Smooth muscle cell (in vitro differentiated cells): ENCODE measurements at regions not wholly inside any gene's neighbourhood (a gene's known extent, or its start where the extent isn't known, plus 50 kb on each side); places are given as distances from the start of the nearest gene placed in this dataset.
"Not testable (repeated sequence)": the region's sequence is repeated elsewhere in the genome, so short reads cannot be mapped to it uniquely, and the experiment has no call there.

Source experiments
- DNase-seq: peaks from one replicate; lab custom pipeline; 2025; ENCODE audit not compliant: unreplicated experiment; lab: John Stamatoyannopoulos, UW
- H2AFZ ChIP-seq: fragments of 200-600 bp; sonication (generic); 2 replicates; pipeline ENCODE4 v1.6.0; 2016; ENCODE audit warnings: antibody characterized with exemption, low read depth, mild to moderate bottlenecking
- H3F3A ChIP-seq: fragments of 200-600 bp; sonication (generic); 2 replicates; pipeline ENCODE4 v1.6.0; 2017; ENCODE audit warnings: antibody characterized with exemption, low read depth
- H3K27ac ChIP-seq: fragments of 200-600 bp; sonication (generic); 2 replicates; pipeline ENCODE4 v1.5.1; 2016; ENCODE audit warnings: low read depth, mild to moderate bottlenecking
- H3K27me3 ChIP-seq: fragments of 200-600 bp; sonication (generic); 2 replicates; pipeline ENCODE4 v1.6.1; 2016; ENCODE audit warnings: low read depth, mild to moderate bottlenecking
- H3K36me3 ChIP-seq: fragments of 200-600 bp; sonication (generic); 2 replicates; pipeline ENCODE4 v1.5.1; 2016; ENCODE audit warnings: low read depth
- H3K4me1 ChIP-seq: fragments of 200-600 bp; sonication (generic); 2 replicates; pipeline ENCODE4 v1.5.1; 2016; ENCODE audit warnings: low read depth
- H3K4me2 ChIP-seq: fragments of 200-600 bp; sonication (generic); 2 replicates; pipeline ENCODE4 v1.6.0; 2016; ENCODE audit warnings: mild to moderate bottlenecking
- H3K4me3 ChIP-seq: fragments of 200-600 bp; sonication (generic); 2 replicates; pipeline ENCODE4 v1.5.1; 2016; ENCODE audit warnings: mild to moderate bottlenecking
- H3K79me2 ChIP-seq: fragments of 200-600 bp; sonication (generic); 2 replicates; pipeline ENCODE4 v1.6.0; 2016; ENCODE audit warnings: low read depth, mild to moderate bottlenecking
- H3K9ac ChIP-seq: fragments of 200-600 bp; sonication (generic); 2 replicates; pipeline ENCODE4 v1.6.0; 2016; ENCODE audit warnings: low read depth
- H3K9me3 ChIP-seq: fragments of 200-600 bp; sonication (generic); replicated peaks from 2 replicates; pipeline ENCODE4 v1.5.1; 2016; ENCODE audit warnings: low read depth
- H4K20me1 ChIP-seq: fragments of 200-600 bp; sonication (generic); 2 replicates; pipeline ENCODE4 v1.6.0; 2016; ENCODE audit warnings: low read depth
- WGBS: methylation state at CpG from one replicate; pipeline ENCODE4 v1.1.7; 2016; ENCODE audit warnings: low lambda C conversion rate; 5-methylcytosine and 5-hydroxymethylcytosine counted together
- TF ChIP-seq, protein P1 (sequence below): fragments of 200-600 bp; sonication (generic); IDR thresholded peaks from 2 replicates; pipeline ENCODE4 v1.5.1; 2017; ENCODE audit warnings: borderline replicate concordance, mild to moderate bottlenecking, antibody characterized with exemption; ENCODE audit not compliant: insufficient read depth, poor library complexity, severe bottlenecking

DNA sequence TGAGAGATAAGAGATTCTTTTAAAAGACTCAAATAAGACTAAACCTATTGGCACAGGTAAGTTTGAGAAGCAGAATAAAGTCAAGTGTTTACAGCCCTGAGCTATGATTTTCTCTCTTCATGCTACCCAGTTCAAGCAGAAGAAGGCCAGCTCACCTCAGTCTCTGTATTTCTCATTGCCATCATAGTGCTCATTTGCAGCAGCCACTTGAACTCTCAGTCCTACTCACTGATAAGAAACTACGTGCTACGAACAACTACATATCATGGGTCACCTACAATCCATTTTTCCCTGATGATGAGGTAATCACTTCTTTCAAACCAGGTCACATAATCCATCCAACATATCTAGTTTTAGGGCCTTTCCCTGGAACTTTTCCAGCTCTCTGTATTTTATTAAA, 617.5 kb downstream of the JRKL start:
- no peaks in the 10 kb centered on the region for H4K20me1 ChIP-seq
- no peaks in the 10 kb centered on the region for H3K36me3 ChIP-seq
- H3K27me3 ChIP-seq = no peaks in the 10 kb centered on the region
- no peak overlapping the region for H3K4me2 ChIP-seq
- H3K27ac ChIP-seq = no peak overlapping the region
- H3K4me1 ChIP-seq = no peaks in the 10 kb centered on the region
- H3F3A ChIP-seq = no peaks in the 10 kb centered on the region
- H2AFZ ChIP-seq = no peak overlapping the region
- no peak overlapping the region for H3K9ac ChIP-seq
- no peak overlapping the region for H3K4me3 ChIP-seq
- no peaks in the 10 kb centered on the region for H3K9me3 ChIP-seq
- H3K79me2 ChIP-seq = no peaks in the 10 kb centered on the region
- TF ChIP-seq, protein P1, sequence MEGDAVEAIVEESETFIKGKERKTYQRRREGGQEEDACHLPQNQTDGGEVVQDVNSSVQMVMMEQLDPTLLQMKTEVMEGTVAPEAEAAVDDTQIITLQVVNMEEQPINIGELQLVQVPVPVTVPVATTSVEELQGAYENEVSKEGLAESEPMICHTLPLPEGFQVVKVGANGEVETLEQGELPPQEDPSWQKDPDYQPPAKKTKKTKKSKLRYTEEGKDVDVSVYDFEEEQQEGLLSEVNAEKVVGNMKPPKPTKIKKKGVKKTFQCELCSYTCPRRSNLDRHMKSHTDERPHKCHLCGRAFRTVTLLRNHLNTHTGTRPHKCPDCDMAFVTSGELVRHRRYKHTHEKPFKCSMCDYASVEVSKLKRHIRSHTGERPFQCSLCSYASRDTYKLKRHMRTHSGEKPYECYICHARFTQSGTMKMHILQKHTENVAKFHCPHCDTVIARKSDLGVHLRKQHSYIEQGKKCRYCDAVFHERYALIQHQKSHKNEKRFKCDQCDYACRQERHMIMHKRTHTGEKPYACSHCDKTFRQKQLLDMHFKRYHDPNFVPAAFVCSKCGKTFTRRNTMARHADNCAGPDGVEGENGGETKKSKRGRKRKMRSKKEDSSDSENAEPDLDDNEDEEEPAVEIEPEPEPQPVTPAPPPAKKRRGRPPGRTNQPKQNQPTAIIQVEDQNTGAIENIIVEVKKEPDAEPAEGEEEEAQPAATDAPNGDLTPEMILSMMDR = no peak
- WGBS = 75% methylated on average over 2 of the region's 2 CpGs
- no peak for DNase-seq

GRCh38 chr11:97009613-97010012, 619.8 kb downstream of the JRKL start:
- H3K4me3 ChIP-seq = no peak overlapping the region
- no peak overlapping the region for H3K4me2 ChIP-seq
- H3K9ac ChIP-seq = no peak overlapping the region
- no peaks in the 10 kb centered on the region for H3K36me3 ChIP-seq
- no peaks in the 10 kb centered on the region for H3K4me1 ChIP-seq
- no peak overlapping the region for H3K27ac ChIP-seq
- H3K9me3 ChIP-seq = no peaks in the 10 kb centered on the region
- no peaks in the 10 kb centered on the region for H3K27me3 ChIP-seq
- H3F3A ChIP-seq = no peaks in the 10 kb centered on the region
- no peaks in the 10 kb centered on the region for H4K20me1 ChIP-seq
- no peak for DNase-seq
- no peak overlapping the region for H2AFZ ChIP-seq
- WGBS = 89% methylated on average over 1 of the region's 1 CpG
- TF ChIP-seq, protein P1 = no peak
- no peaks in the 10 kb centered on the region for H3K79me2 ChIP-seq

GRCh38 chr11:97010997-97011396, 621.2 kb downstream of the JRKL start:
- not testable (repeated sequence) for H3K27me3 ChIP-seq, H3F3A ChIP-seq, H3K9ac ChIP-seq, H3K4me2 ChIP-seq, H2AFZ ChIP-seq, H4K20me1 ChIP-seq, H3K4me3 ChIP-seq, H3K79me2 ChIP-seq, DNase-seq, H3K4me1 ChIP-seq, H3K9me3 ChIP-seq, H3K36me3 ChIP-seq, H3K27ac ChIP-seq
- WGBS = 84% methylated on average over 10 of the region's 10 CpGs

- no peaks in the 10 kb centered on the region for H3K27me3 ChIP-seq
- H3K9ac ChIP-seq = no peak overlapping the region
- H3F3A ChIP-seq = no peaks in the 10 kb centered on the region
- TF ChIP-seq, protein P1 = no peak
- H3K4me3 ChIP-seq = no peak overlapping the region
- H3K27ac ChIP-seq = no peak overlapping the region
- H3K36me3 ChIP-seq = no peaks in the 10 kb centered on the region
- H4K20me1 ChIP-seq = no peaks in the 10 kb centered on the region
- DNase-seq = no peak
- H3K79me2 ChIP-seq = no peaks in the 10 kb centered on the region
- 75% methylated on average over 2 of the region's 2 CpGs for WGBS
- H3K4me2 ChIP-seq = no peak overlapping the region
- no peak overlapping the region for H2AFZ ChIP-seq
- no peaks in the 10 kb centered on the region for H3K9me3 ChIP-seq
- H3K4me1 ChIP-seq = no peaks in the 10 kb centered on the region
Measured at GRCh38 chr11:97015327-97015726, 625.5 kb downstream of the JRKL start.
